Loucy (cell line): ENCODE measurements at regions not wholly inside any gene's neighbourhood (a gene's known extent, or its start where the extent isn't known, plus 50 kb on each side); places are given as distances from the start of the nearest gene placed in this dataset.

ENCODE experiments used
- CTCF ChIP-seq: fragments of 200-600 bp; sonication (generic); conservative IDR thresholded peaks from 2 replicates; pipeline ENCODE4 v1.5.1; 2014; ENCODE audit warnings: mild to moderate bottlenecking, antibody characterized with exemption, low read length
- EZH2phosphoT487 ChIP-seq: fragments of 200-600 bp; IDR thresholded peaks from 2 replicates; pipeline ENCODE4 v1.6.1; 2018; ENCODE audit warnings: antibody characterized with exemption, mild to moderate bottlenecking, moderate library complexity, borderline replicate concordance

- TF ChIP-seq CTCF (no peak), EZH2phosphoT487 (no peak)
Measured at GRCh38 chr5:89524785-89525184, 641.8 kb upstream of the MEF2C start.
